ENCODE measurements at regions not wholly inside any gene's neighbourhood (a gene's known extent, or its start where the extent isn't known, plus 50 kb on each side); places are given as distances from the start of the nearest gene placed in this dataset.
"Not testable (repeated sequence)": the region's sequence is repeated elsewhere in the genome, so short reads cannot be mapped to it uniquely, and the experiment has no call there.

GRCh38 chr7:10455936-10456335 lies 517.7 kb upstream of the PHF14 start:
- H3K4me1 ChIP-seq: no peaks in the 10 kb centered on the region
- H3K9me3 ChIP-seq: peaks cover 0 to 17% of the 10 kb centered on the region in 2 donors
- no peaks in the 10 kb centered on the region for H3K36me3 ChIP-seq
- no peak overlapping the region for H3K4me3 ChIP-seq
- no peak overlapping the region for H3K27ac ChIP-seq
- no peak for DNase-seq (ENCODE audit: low spot score)
- no peak for TF ChIP-seq CTCF (IDR thresholded peaks at IDR 0.05)
- H3K27me3 ChIP-seq: no peaks in the 10 kb centered on the region

GRCh38 chr7:10460474-10460873 lies 513.2 kb upstream of the PHF14 start:
- no peaks in the 10 kb centered on the region for H3K36me3 ChIP-seq
- H3K4me3 ChIP-seq: no peak overlapping the region
- no peak for DNase-seq (ENCODE audit: low spot score)
- H3K27ac ChIP-seq: no peak overlapping the region
- no peaks in the 10 kb centered on the region for H3K4me1 ChIP-seq
- H3K9me3 ChIP-seq: peaks cover 0 to 13% of the 10 kb centered on the region in 2 donors
- TF ChIP-seq CTCF (IDR thresholded peaks at IDR 0.05): no peak
- H3K27me3 ChIP-seq: no peaks in the 10 kb centered on the region

- no peaks in the 10 kb centered on the region for H3K36me3 ChIP-seq
- no peak for TF ChIP-seq CTCF (IDR thresholded peaks at IDR 0.05)
- H3K9me3 ChIP-seq: no peaks in the 10 kb centered on the region
- H3K27ac ChIP-seq: no peak overlapping the region
- no peaks in the 10 kb centered on the region for H3K27me3 ChIP-seq
- H3K4me3 ChIP-seq: no peak overlapping the region
- no peak for DNase-seq (ENCODE audit: low spot score)
- H3K4me1 ChIP-seq: no peaks in the 10 kb centered on the region
Measured at GRCh38 chr7:10463701-10464100, 510.0 kb upstream of the PHF14 start.

GRCh38 chr7:10465536-10465935 lies 508.1 kb upstream of the PHF14 start:
- not testable (repeated sequence) for H3K27ac ChIP-seq; H3K4me3 ChIP-seq; DNase-seq (ENCODE audit: low spot score)

GRCh38 chr7:10468908-10469307 lies 504.8 kb upstream of the PHF14 start:
- no peak for TF ChIP-seq CTCF (IDR thresholded peaks at IDR 0.05)
- Histone ChIP-seq H3K4me3 (no peak overlapping the region), H3K9me3 (no peaks in the 10 kb centered on the region)

More at GRCh38 chr7:10465536-10465935, 508.1 kb upstream of the PHF14 start:
- H3K9me3 ChIP-seq, H3K36me3 ChIP-seq, H3K4me1 ChIP-seq, H3K27me3 ChIP-seq: not testable (repeated sequence)

GRCh38 chr7:10469476-10469875 lies 504.2 kb upstream of the PHF14 start:
- Histone ChIP-seq H3K27me3 (no peaks in the 10 kb centered on the region), H3K27ac (no peak overlapping the region), H3K36me3 (no peaks in the 10 kb centered on the region), H3K4me3 (no peak overlapping the region), H3K4me1 (no peaks in the 10 kb centered on the region), H3K9me3 (no peaks in the 10 kb centered on the region)
- TF ChIP-seq CTCF (IDR thresholded peaks at IDR 0.05): no peak
- DNase-seq (ENCODE audit: low spot score): no peak

More at GRCh38 chr7:10468908-10469307, 504.8 kb upstream of the PHF14 start:
- Histone ChIP-seq H3K4me1 (no peaks in the 10 kb centered on the region), H3K27ac (no peak overlapping the region), H3K27me3 (no peaks in the 10 kb centered on the region), H3K36me3 (no peaks in the 10 kb centered on the region)
- no peak for DNase-seq (ENCODE audit: low spot score)

Measured in right atrium auricular region (tissue), 2 donors.